ENCODE measurements at regions not wholly inside any gene's neighbourhood (a gene's known extent, or its start where the extent isn't known, plus 50 kb on each side); places are given as distances from the start of the nearest gene placed in this dataset.

DNA sequence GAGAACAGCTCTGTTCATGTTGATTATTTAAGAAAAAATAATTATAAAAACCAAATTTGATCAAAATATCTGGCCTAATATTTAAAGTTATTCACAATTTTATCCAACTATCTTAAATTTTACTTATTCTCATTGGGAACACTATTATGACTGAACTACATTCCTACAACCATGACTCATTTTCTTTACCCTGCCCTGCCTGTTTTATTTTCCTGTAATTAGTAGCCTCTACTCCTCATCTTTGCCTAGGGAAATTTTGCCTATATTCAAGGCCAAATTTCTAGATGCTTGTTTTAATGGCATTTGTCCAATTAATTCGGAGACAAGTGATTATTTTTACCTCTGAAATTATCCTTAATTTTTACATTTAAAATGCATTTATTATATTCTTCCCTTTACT is 289.7 kb upstream of the TMEM229A start:
- ATAC-seq (no peak), FAIRE-seq (no peak), DNase-seq (ENCODE audit: low spot score) (no peak)
- POLR2A ChIA-PET: no interaction called here
- in situ Hi-C loops (cut with HindIII; ENCODE audit: extremely low pct_ligation_motif_present, low pct_unique_long_range_greater_than_20kb) (no loop called here), intact Hi-C loops (cut with micrococcal nuclease; ENCODE audit: unreplicated experiment) (no loop called here)
- Histone ChIP-seq H2AFZ (ENCODE audit: low read length) (no peak overlapping the region), H3K36me3 (replicated peaks in 1 of 2; ENCODE audit: control insufficient read depth in 1 of 2, insufficient read depth in 2 of 2, low read length in 2 of 2) (no peaks in the 10 kb centered on the region), H3K4me1 (ENCODE audit: insufficient read depth, low read length) (no peaks in the 10 kb centered on the region), H3K79me2 (ENCODE audit: insufficient read depth, low read length) (no peaks in the 10 kb centered on the region), H3K4me3 (replicated peaks in 1 of 3; ENCODE audit: insufficient read depth in 1 of 3, low read depth in 2 of 3, low read length in 3 of 3) (no peak overlapping the region), H3K9ac (ENCODE audit: insufficient read depth, low read depth, low read length) (no peak overlapping the region), H3K9me3 (ENCODE audit: low read length) (no peaks in the 10 kb centered on the region; the same call in 1 of the 2 replicates), H3K4me2 (ENCODE audit: low read depth, low read length) (no peak overlapping the region), H4K20me1 (ENCODE audit: insufficient read depth, low read length) (no peaks in the 10 kb centered on the region), H3K27ac (ENCODE audit: extremely low read length, insufficient read depth, low read length) (no peak overlapping the region), H3K27me3 (ENCODE audit: control insufficient read depth in 1 of 2, insufficient read depth in 2 of 2, low read length in 2 of 2) (no peaks in the 10 kb centered on the region)
- no TSS peak for BruUV-seq (replicated peaks)
- TF ChIP-seq ARHGAP35 (CRISPR knock-in tag; IDR thresholded peaks at IDR 0.05; ENCODE audit: borderline replicate concordance) (no peak), MXD1 (CRISPR knock-in tag; IDR thresholded peaks at IDR 0.05) (no peak)
- CTCF ChIA-PET (ENCODE audit: low intra/inter-chr PET ratio, low total read pairs): no interaction called here
- 0% methylated on average over 1 of the region's 1 CpG for WGBS (ENCODE audit: low lambda C conversion rate)

GRCh38 chr7:124318721-124319450 is 286.0 kb upstream of the TMEM229A start:
- intact Hi-C loops (cut with micrococcal nuclease; ENCODE audit: unreplicated experiment) (no loop called here), in situ Hi-C loops (cut with HindIII; ENCODE audit: extremely low pct_ligation_motif_present, low pct_unique_long_range_greater_than_20kb) (no loop called here)
- DNase-seq (ENCODE audit: low spot score): no peak
- H3K36me3 ChIP-seq (replicated peaks in 1 of 2; ENCODE audit: control insufficient read depth in 1 of 2, insufficient read depth in 2 of 2, low read length in 2 of 2): no peaks in the 10 kb centered on the region
- no peaks in the 10 kb centered on the region for H3K4me1 ChIP-seq (ENCODE audit: insufficient read depth, low read length)
- H3K79me2 ChIP-seq (ENCODE audit: insufficient read depth, low read length): no peaks in the 10 kb centered on the region
- H3K27me3 ChIP-seq (ENCODE audit: control insufficient read depth in 1 of 2, insufficient read depth in 2 of 2, low read length in 2 of 2): no peaks in the 10 kb centered on the region
- no peaks in the 10 kb centered on the region for H4K20me1 ChIP-seq (ENCODE audit: insufficient read depth, low read length)
- FAIRE-seq: no peak
- peaks cover 4% of the 10 kb centered on the region for H3K9me3 ChIP-seq (ENCODE audit: low read length)
- ChIA-PET POLR2A (no interaction called here), CTCF (ENCODE audit: low intra/inter-chr PET ratio, low total read pairs) (no interaction called here)
- H2AFZ ChIP-seq (ENCODE audit: low read length): no peak overlapping the region
- H3K27ac ChIP-seq (ENCODE audit: extremely low read length, insufficient read depth, low read length): no peak overlapping the region
- no peak overlapping the region for H3K9ac ChIP-seq (ENCODE audit: insufficient read depth, low read depth, low read length)
- H3K4me2 ChIP-seq (ENCODE audit: low read depth, low read length): no peak overlapping the region
- H3K4me3 ChIP-seq (replicated peaks in 1 of 3; ENCODE audit: insufficient read depth in 1 of 3, low read depth in 2 of 3, low read length in 3 of 3): no peak overlapping the region
- 1% methylated on average over 5 of the region's 5 CpGs for WGBS (ENCODE audit: low lambda C conversion rate)
- BruUV-seq (replicated peaks): no TSS peak
- no peak for ATAC-seq
- TF ChIP-seq JARID2 (CRISPR knock-in tag; IDR thresholded peaks at IDR 0.05; ENCODE audit: insufficient replicate concordance): no peak
- TF ChIP-seq ARID4A (CRISPR knock-in tag; IDR thresholded peaks at IDR 0.05; ENCODE audit: borderline replicate concordance): no peak
- TF ChIP-seq NFYC (CRISPR knock-in tag; IDR thresholded peaks at IDR 0.05): no peak
- no peak for TF ChIP-seq ZNF224 (CRISPR knock-in tag; IDR thresholded peaks at IDR 0.05)
- TF ChIP-seq ETV5 (CRISPR knock-in tag; IDR thresholded peaks at IDR 0.05; ENCODE audit: borderline replicate concordance): no peak
- TF ChIP-seq SP140L (CRISPR knock-in tag; IDR thresholded peaks at IDR 0.05; ENCODE audit: borderline replicate concordance): no peak
- no peak for TF ChIP-seq FOXP4 (CRISPR knock-in tag; IDR thresholded peaks at IDR 0.05)
- TF ChIP-seq ZNF343 (CRISPR knock-in tag; IDR thresholded peaks at IDR 0.05): no peak
- TF ChIP-seq HMGA1 (CRISPR knock-in tag; conservative IDR thresholded peaks at IDR 0.05): no peak
